ENCODE measurements at regions not wholly inside any gene's neighbourhood (a gene's known extent, or its start where the extent isn't known, plus 50 kb on each side); places are given as distances from the start of the nearest gene placed in this dataset.

GRCh38 chr10:109456566-109457301 is 466.6 kb downstream of the XPNPEP1 start (continued):
- TF ChIP-seq TEAD4 (IDR thresholded peaks at IDR 0.05; ENCODE audit: low read depth, low read length) (no peak), CBX5 (IDR thresholded peaks at IDR 0.05; ENCODE audit: low read depth, low read length) (no peak), TAF1 (IDR thresholded peaks at IDR 0.05; ENCODE audit: low read depth, low read length) (0 out of 2 replicates have a peak, but pooled peaks have one; percentile 39), TBP (IDR thresholded peaks at IDR 0.05; ENCODE audit: low read depth, low read length) (no peak; the same call in 1 of the 2 replicates), EZH2 (IDR thresholded peaks at IDR 0.05; ENCODE audit: low read depth, low read length, severe bottlenecking) (peak; percentile 55), CREB1 (IDR thresholded peaks at IDR 0.05) (no peak), CEBPB (IDR thresholded peaks at IDR 0.05; ENCODE audit: low read depth, low read length) (no peak), SRF (IDR thresholded peaks at IDR 0.05; ENCODE audit: low read depth, low read length) (no peak), GABPA (IDR thresholded peaks at IDR 0.05; ENCODE audit: borderline replicate concordance, insufficient read depth, low read length) (no peak), TAF7 (optimal IDR thresholded peaks at IDR 0.05; ENCODE audit: borderline replicate concordance, low read depth, low read length) (no peak), SAP30 (IDR thresholded peaks at IDR 0.05; ENCODE audit: insufficient read depth, insufficient replicate concordance, low read length) (no peak), SIRT6 (IDR thresholded peaks at IDR 0.05; ENCODE audit: low read length) (no peak), ZNF274 (IDR thresholded peaks at IDR 0.05; ENCODE audit: borderline replicate concordance, extremely low read depth, low read length) (no peak), NRF1 (IDR thresholded peaks at IDR 0.05; ENCODE audit: low read depth, low read length) (no peak), MAX (IDR thresholded peaks at IDR 0.05) (0 out of 2 replicates have a peak, but pooled peaks have one; percentile 8), SIX5 (IDR thresholded peaks at IDR 0.05; ENCODE audit: low read depth, low read length) (no peak), YY1 (IDR thresholded peaks at IDR 0.05; ENCODE audit: low read depth, low read length) (no peak), EGR1 (IDR thresholded peaks at IDR 0.05; ENCODE audit: borderline replicate concordance, low read depth, low read length) (no peak), FOSL1 (IDR thresholded peaks at IDR 0.05; ENCODE audit: insufficient read depth, low read depth, low read length) (no peak), GTF2F1 (IDR thresholded peaks at IDR 0.05; ENCODE audit: borderline replicate concordance, low read depth, low read length) (no peak), POLR2A (IDR thresholded peaks at IDR 0.05; ENCODE audit: control extremely low read depth in 1 of 2, low read depth in 2 of 2, low read length in 2 of 2) (no peak), RFX5 (IDR thresholded peaks at IDR 0.05; ENCODE audit: borderline replicate concordance, low read depth, low read length) (no peak), CBX8 (IDR thresholded peaks at IDR 0.05; ENCODE audit: borderline replicate concordance, low read depth, low read length) (no peak), RAD21 (IDR thresholded peaks at IDR 0.05 in 1 of 2, conservative IDR thresholded peaks at IDR 0.05 in 1 of 2; ENCODE audit: low read depth in 2 of 2, low read length in 2 of 2) (peak in 1 of 2 experiments; percentile 10; a peak in 1 of 4 replicates), JUND (IDR thresholded peaks at IDR 0.05; ENCODE audit: low read length) (no peak), PHF8 (conservative IDR thresholded peaks at IDR 0.05; ENCODE audit: low read depth, low read length) (peak; percentile 50; the same call in 1 of the 2 replicates)
